OCI-LY3 (cell line): ENCODE measurements at regions not wholly inside any gene's neighbourhood (a gene's known extent, or its start where the extent isn't known, plus 50 kb on each side); places are given as distances from the start of the nearest gene placed in this dataset.

ENCODE experiments used
- EZH2phosphoT487 ChIP-seq: fragments of 200-600 bp; shearing (Covaris generic); IDR thresholded peaks from 2 replicates; pipeline ENCODE4 v1.6.1; 2018; ENCODE audit warnings: antibody characterized with exemption, mixed run types, low read depth
- TF ChIP-seq, protein P1 (sequence below): fragments of 200-600, 300-600 bp; sonication (generic); IDR thresholded peaks from 2 replicates; pipeline ENCODE4 v1.5.1; 2014; ENCODE audit warnings: antibody characterized with exemption, low read length, low read depth

GRCh38 chr3:164679245-164679644 is 399.1 kb downstream of the SI start:
- TF ChIP-seq, protein P1, sequence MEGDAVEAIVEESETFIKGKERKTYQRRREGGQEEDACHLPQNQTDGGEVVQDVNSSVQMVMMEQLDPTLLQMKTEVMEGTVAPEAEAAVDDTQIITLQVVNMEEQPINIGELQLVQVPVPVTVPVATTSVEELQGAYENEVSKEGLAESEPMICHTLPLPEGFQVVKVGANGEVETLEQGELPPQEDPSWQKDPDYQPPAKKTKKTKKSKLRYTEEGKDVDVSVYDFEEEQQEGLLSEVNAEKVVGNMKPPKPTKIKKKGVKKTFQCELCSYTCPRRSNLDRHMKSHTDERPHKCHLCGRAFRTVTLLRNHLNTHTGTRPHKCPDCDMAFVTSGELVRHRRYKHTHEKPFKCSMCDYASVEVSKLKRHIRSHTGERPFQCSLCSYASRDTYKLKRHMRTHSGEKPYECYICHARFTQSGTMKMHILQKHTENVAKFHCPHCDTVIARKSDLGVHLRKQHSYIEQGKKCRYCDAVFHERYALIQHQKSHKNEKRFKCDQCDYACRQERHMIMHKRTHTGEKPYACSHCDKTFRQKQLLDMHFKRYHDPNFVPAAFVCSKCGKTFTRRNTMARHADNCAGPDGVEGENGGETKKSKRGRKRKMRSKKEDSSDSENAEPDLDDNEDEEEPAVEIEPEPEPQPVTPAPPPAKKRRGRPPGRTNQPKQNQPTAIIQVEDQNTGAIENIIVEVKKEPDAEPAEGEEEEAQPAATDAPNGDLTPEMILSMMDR, result no peak
- TF ChIP-seq EZH2phosphoT487, result no peak
